Inflammatory macrophage treated with lipopolysaccharide for 1 hour (primary cell): ENCODE measurements at regions not wholly inside any gene's neighbourhood (a gene's known extent, or its start where the extent isn't known, plus 50 kb on each side); places are given as distances from the start of the nearest gene placed in this dataset.

Experiments used
- DNase-seq, 2 donors: peaks; one replicate each; pipeline ENCODE4 v3.0.0-alpha.2; 2020 to 2022

- DNase-seq, result no peak
Measured at GRCh38 chr18:33805592-33805991, 227.6 kb downstream of the ASXL3 start.

DNA sequence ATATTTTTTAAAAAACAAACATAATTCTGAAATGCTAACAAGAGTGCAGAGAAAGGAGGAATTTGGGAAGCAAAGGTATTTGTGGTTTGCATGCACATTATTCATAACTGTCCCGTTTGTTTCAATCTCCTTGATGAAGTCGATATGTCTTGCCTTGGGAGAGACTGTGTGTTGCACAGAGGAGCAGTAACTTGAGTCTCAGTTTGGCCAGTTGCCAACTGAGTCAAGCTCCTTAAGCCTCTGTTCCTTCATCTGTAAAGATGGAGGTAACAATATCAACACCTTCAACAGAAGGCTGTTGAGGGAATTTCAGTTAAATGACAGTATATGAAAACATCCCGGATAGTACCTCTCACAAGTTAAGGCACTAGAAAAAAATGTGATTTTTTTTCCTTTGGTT is 226.2 kb downstream of the ASXL3 start:
- DNase-seq, result no peak

GRCh38 chr18:33803636-33804035 is 225.6 kb downstream of the ASXL3 start:
- DNase-seq, result no peak

- DNase-seq, result no peak
Measured at GRCh38 chr18:33802955-33803354, 224.9 kb downstream of the ASXL3 start.
